Nephron (organoid): ENCODE measurements at regions not wholly inside any gene's neighbourhood (a gene's known extent, or its start where the extent isn't known, plus 50 kb on each side); places are given as distances from the start of the nearest gene placed in this dataset.

Source experiments
- H3K27ac Mint-ChIP-seq, 3 experiments: 2 replicates each; pipeline ENCODE4 v1.8.0; 2020; ENCODE audit warnings: mixed read lengths in 3 of 3, mild to moderate bottlenecking in 2 of 3, moderate library complexity in 1 of 3
- H3K27me3 Mint-ChIP-seq: 2 replicates; pipeline ENCODE4 v1.8.0; 2021; ENCODE audit warnings: low read depth, mild to moderate bottlenecking, moderate library complexity, mixed read lengths
- H3K36me3 Mint-ChIP-seq: 2 replicates; pipeline ENCODE4 v1.8.0; 2020; ENCODE audit warnings: low read depth, mixed read lengths
- H3K4me1 Mint-ChIP-seq: 2 replicates; pipeline ENCODE4 v1.8.0; 2020; ENCODE audit warnings: mixed read lengths
- H3K4me3 Mint-ChIP-seq, 3 experiments: 2 replicates each; pipeline ENCODE4 v1.8.0; 2020; ENCODE audit warnings: mild to moderate bottlenecking in 3 of 3, mixed read lengths in 3 of 3, moderate library complexity in 2 of 3
- H3K9me3 Mint-ChIP-seq: 2 replicates; pipeline ENCODE4 v1.8.0; 2020; ENCODE audit warnings: mixed read lengths
- CTCF ChIP-seq, 3 experiments: fragments of 200-600 bp; sonication (generic); IDR thresholded peaks; one replicate each; pipeline ENCODE4 v1.5.0; 2021; ENCODE audit warnings: antibody characterized with exemption in 3 of 3; ENCODE audit not compliant: unreplicated experiment in 3 of 3

GRCh38 chr5:57664700-57665099 is 182.1 kb upstream of the ACTBL2 start:
- H3K27me3 Mint-ChIP-seq: no peaks in the 10 kb centered on the region
- TF ChIP-seq CTCF (IDR thresholded peaks at IDR 0.05; ENCODE audit: unreplicated experiment in 3 of 3): no peak
- peaks cover 10% of the 10 kb centered on the region for H3K4me1 Mint-ChIP-seq
- no peaks in the 10 kb centered on the region for H3K36me3 Mint-ChIP-seq
- H3K9me3 Mint-ChIP-seq: no peaks in the 10 kb centered on the region
- H3K4me3 Mint-ChIP-seq: no peak overlapping the region
- no peak overlapping the region for H3K27ac Mint-ChIP-seq

- H3K27ac Mint-ChIP-seq: peak overlapping the region in 2 of 3 experiments; percentile 50 to 85
- H3K4me1 Mint-ChIP-seq: peaks cover 11% of the 10 kb centered on the region
- no peak overlapping the region for H3K4me3 Mint-ChIP-seq
- no peak for TF ChIP-seq CTCF (IDR thresholded peaks at IDR 0.05; ENCODE audit: unreplicated experiment in 3 of 3)
- no peaks in the 10 kb centered on the region for H3K9me3 Mint-ChIP-seq
- H3K36me3 Mint-ChIP-seq: no peaks in the 10 kb centered on the region
- no peaks in the 10 kb centered on the region for H3K27me3 Mint-ChIP-seq
Observed at GRCh38 chr5:57663466-57663865, 180.9 kb upstream of the ACTBL2 start.

GRCh38 chr5:57662991-57663390 is 180.4 kb upstream of the ACTBL2 start:
- Mint-ChIP-seq H3K4me3 (no peak overlapping the region), H3K4me1 (peaks cover 16% of the 10 kb centered on the region), H3K36me3 (no peaks in the 10 kb centered on the region), H3K27me3 (no peaks in the 10 kb centered on the region), H3K27ac (peak overlapping the region in 2 of 3 experiments; percentile 50 to 85), H3K9me3 (no peaks in the 10 kb centered on the region)
- TF ChIP-seq CTCF (IDR thresholded peaks at IDR 0.05; ENCODE audit: unreplicated experiment in 3 of 3): no peak

- no peak for TF ChIP-seq CTCF (IDR thresholded peaks at IDR 0.05; ENCODE audit: unreplicated experiment in 3 of 3)
- no peaks in the 10 kb centered on the region for H3K27me3 Mint-ChIP-seq
- H3K27ac Mint-ChIP-seq: no peak overlapping the region
- no peaks in the 10 kb centered on the region for H3K9me3 Mint-ChIP-seq
- H3K36me3 Mint-ChIP-seq: no peaks in the 10 kb centered on the region
- peaks cover 12% of the 10 kb centered on the region for H3K4me1 Mint-ChIP-seq
- no peak overlapping the region for H3K4me3 Mint-ChIP-seq
Observed at GRCh38 chr5:57659886-57660285, 177.3 kb upstream of the ACTBL2 start.

- H3K4me1 Mint-ChIP-seq: peaks cover 20% of the 10 kb centered on the region
- H3K27me3 Mint-ChIP-seq: no peaks in the 10 kb centered on the region
- no peaks in the 10 kb centered on the region for H3K36me3 Mint-ChIP-seq
- no peak for TF ChIP-seq CTCF (IDR thresholded peaks at IDR 0.05; ENCODE audit: unreplicated experiment in 3 of 3)
- H3K4me3 Mint-ChIP-seq: no peak overlapping the region
- no peak overlapping the region for H3K27ac Mint-ChIP-seq
- H3K9me3 Mint-ChIP-seq: no peaks in the 10 kb centered on the region
Observed at GRCh38 chr5:57658018-57658417, 175.4 kb upstream of the ACTBL2 start.

- peaks cover 24% of the 10 kb centered on the region for H3K4me1 Mint-ChIP-seq
- H3K27ac Mint-ChIP-seq: no peak overlapping the region
- no peak overlapping the region for H3K4me3 Mint-ChIP-seq
- H3K9me3 Mint-ChIP-seq: peaks cover 1% of the 10 kb centered on the region
- peaks cover under 1% of the 10 kb centered on the region for H3K36me3 Mint-ChIP-seq
- no peaks in the 10 kb centered on the region for H3K27me3 Mint-ChIP-seq
- no peak for TF ChIP-seq CTCF (IDR thresholded peaks at IDR 0.05; ENCODE audit: unreplicated experiment in 3 of 3)
Observed at GRCh38 chr5:57655228-57655627, 172.6 kb upstream of the ACTBL2 start.
